ENCODE measurements at regions not wholly inside any gene's neighbourhood (a gene's known extent, or its start where the extent isn't known, plus 50 kb on each side); places are given as distances from the start of the nearest gene placed in this dataset.
"Not testable (repeated sequence)": the region's sequence is repeated elsewhere in the genome, so short reads cannot be mapped to it uniquely, and the experiment has no call there.

DNA sequence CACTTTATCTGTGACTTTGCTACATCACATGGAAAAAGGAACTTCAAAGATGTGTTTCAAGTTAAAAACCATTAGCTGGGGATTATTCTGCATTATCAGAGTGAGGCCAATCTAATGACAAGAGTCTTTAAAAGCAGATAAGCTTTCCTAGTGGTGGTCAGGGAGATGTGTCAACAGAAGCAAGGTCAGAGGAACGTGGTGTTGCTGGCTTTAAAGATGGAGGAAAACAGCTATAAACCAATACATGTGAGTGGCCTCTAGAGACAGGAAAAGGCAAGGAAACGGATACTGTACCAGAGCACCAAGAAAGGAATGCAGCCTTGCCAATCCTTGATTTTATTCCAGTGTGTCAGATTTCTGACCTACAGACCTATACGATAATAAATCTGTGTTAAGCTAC lies 204.2 kb downstream of the TAF11L14 start:
- Mint-ChIP-seq H3K27ac (no peak overlapping the region), H3K36me3 (no peaks in the 10 kb centered on the region), H3K27me3 (no peaks in the 10 kb centered on the region), H3K4me1 (ENCODE audit: low read depth) (no peaks in the 10 kb centered on the region), H3K9me3 (peaks cover 23% of the 10 kb centered on the region), H3K4me3 (no peak overlapping the region)
- no peak for DNase-seq
- intact Hi-C loops (cut with micrococcal nuclease), result no loop called here
- ChIA-PET POLR2A (no interaction called here), CTCF (no interaction called here)

DNA sequence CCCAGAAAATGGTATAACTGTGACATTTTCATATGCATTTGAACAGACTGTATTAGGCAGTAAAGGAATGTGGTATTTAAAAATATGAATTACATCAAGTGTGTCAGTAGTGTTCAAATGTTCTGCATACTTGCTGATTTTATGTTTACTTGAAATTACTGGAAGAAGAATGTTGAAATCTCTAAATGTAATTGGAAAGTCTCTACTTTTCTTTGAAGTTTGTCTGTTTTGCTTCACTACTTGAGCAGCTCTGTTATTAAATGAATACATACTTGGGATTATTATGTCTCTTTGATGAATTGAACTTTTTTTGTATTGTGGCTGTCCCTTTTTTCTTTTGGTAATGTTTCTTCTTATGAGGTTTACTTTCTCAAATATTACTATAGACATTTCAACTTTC lies 205.6 kb downstream of the TAF11L14 start:
- Mint-ChIP-seq H3K4me3 (no peak overlapping the region), H3K27ac (no peak overlapping the region), H3K9me3 (peaks cover 31% of the 10 kb centered on the region), H3K4me1 (ENCODE audit: low read depth) (no peaks in the 10 kb centered on the region), H3K27me3 (no peaks in the 10 kb centered on the region), H3K36me3 (no peaks in the 10 kb centered on the region)
- POLR2A ChIA-PET, result no interaction called here
- no peak for DNase-seq
- intact Hi-C loops (cut with micrococcal nuclease), result no loop called here
- CTCF ChIA-PET, result no interaction called here

GRCh38 chr5:17846496-17846895 lies 212.2 kb downstream of the TAF11L14 start:
- no peak for DNase-seq
- Mint-ChIP-seq H3K36me3 (peaks cover 1% of the 10 kb centered on the region), H3K4me3 (no peak overlapping the region), H3K27me3 (no peaks in the 10 kb centered on the region), H3K9me3 (peaks cover 33% of the 10 kb centered on the region), H3K4me1 (ENCODE audit: low read depth) (no peaks in the 10 kb centered on the region), H3K27ac (no peak overlapping the region)
- intact Hi-C loops (cut with micrococcal nuclease), result no loop called here
- ChIA-PET CTCF (no interaction called here), POLR2A (no interaction called here)

DNA sequence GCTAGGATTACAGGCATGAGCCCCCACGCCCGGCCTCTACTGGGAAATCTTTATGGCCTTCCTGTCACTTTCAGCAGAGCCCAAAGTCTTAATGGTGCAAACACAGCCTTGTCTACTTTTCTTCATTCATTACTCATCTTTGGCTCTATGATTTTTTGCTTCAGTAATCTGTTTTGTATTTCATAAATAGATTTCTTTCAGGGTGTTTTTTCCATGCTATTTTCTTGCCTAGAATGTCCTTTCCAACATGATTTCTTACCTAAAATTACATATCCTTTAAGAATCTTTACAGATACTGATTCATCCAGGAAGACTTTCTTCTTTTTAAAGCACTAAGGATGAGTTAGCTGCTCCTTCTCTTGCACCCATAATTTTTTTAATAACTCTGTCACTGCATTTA lies 213.0 kb downstream of the TAF11L14 start:
- Mint-ChIP-seq H3K27me3 (no peaks in the 10 kb centered on the region), H3K36me3 (peaks cover 1% of the 10 kb centered on the region)
- POLR2A ChIA-PET, result no interaction called here

DNA sequence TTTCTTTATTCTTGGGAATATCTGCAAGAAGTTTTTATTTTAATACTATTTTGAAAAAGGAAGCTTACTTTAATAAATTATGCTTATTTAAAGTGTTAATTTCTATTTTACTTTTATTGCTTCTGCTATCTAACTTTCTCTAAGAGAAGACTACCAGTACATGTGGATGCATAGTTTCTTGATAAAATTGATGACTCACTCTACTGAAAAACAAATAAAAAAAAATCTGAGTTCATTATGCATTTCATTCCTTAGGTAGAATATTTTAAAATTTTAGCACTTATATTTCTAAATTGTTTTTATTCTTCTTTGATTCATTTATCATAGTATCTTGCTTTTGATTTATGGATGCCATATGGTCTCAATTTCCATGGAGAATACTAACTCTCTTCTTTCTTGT lies 217.9 kb downstream of the TAF11L14 start:
- CTCF ChIA-PET, result no interaction called here
- H3K27ac Mint-ChIP-seq, result no peak overlapping the region
- DNase-seq, result no peak
- H3K4me1 Mint-ChIP-seq (ENCODE audit: low read depth), result no peaks in the 10 kb centered on the region
- peaks cover 14% of the 10 kb centered on the region for H3K9me3 Mint-ChIP-seq
- no peaks in the 10 kb centered on the region for H3K27me3 Mint-ChIP-seq
- no peaks in the 10 kb centered on the region for H3K36me3 Mint-ChIP-seq
- POLR2A ChIA-PET, result no interaction called here
- intact Hi-C loops (cut with micrococcal nuclease), result no loop called here
- no peak overlapping the region for H3K4me3 Mint-ChIP-seq

More for the DNA sequence above, 213.0 kb downstream of the TAF11L14 start:
- H3K4me1 Mint-ChIP-seq (ENCODE audit: low read depth), result no peaks in the 10 kb centered on the region
- intact Hi-C loops (cut with micrococcal nuclease), result no loop called here
- H3K4me3 Mint-ChIP-seq, result no peak overlapping the region
- peaks cover 26% of the 10 kb centered on the region for H3K9me3 Mint-ChIP-seq
- no peak for DNase-seq
- no peak overlapping the region for H3K27ac Mint-ChIP-seq
- CTCF ChIA-PET, result no interaction called here

- Mint-ChIP-seq H3K27ac (no peak overlapping the region), H3K27me3 (no peaks in the 10 kb centered on the region), H3K36me3 (no peaks in the 10 kb centered on the region), H3K4me3 (no peak overlapping the region), H3K4me1 (ENCODE audit: low read depth) (no peaks in the 10 kb centered on the region), H3K9me3 (peaks cover 14% of the 10 kb centered on the region)
- POLR2A ChIA-PET, result no interaction called here
- intact Hi-C loops (cut with micrococcal nuclease), result no loop called here
- DNase-seq, result no peak
- CTCF ChIA-PET, result no interaction called here
Measured at GRCh38 chr5:17852740-17853139, 218.5 kb downstream of the TAF11L14 start.

DNA sequence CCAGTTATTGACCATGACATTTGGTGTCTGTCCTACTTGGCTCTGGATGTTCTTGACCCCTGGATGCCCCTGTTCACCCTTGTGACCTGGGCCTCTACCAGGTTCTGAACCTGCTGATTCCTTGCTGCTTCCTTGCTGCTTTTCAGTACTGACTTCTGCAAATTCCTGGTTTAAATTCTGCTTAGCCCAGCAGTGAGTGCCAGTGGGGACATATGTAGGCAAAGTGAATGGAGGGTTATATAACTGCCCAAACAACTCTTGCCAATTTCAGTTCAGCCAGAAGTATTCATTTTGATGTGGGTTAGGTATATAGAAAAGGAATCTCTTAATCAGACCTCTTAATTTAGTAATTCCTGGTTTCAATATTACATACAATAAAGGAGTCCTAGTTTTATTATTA lies 220.6 kb downstream of the TAF11L14 start:
- DNase-seq, result no peak
- Mint-ChIP-seq H3K27me3 (no peaks in the 10 kb centered on the region), H3K9me3 (peaks cover 9% of the 10 kb centered on the region), H3K27ac (no peak overlapping the region), H3K36me3 (no peaks in the 10 kb centered on the region), H3K4me3 (no peak overlapping the region), H3K4me1 (ENCODE audit: low read depth) (no peaks in the 10 kb centered on the region)
- intact Hi-C loops (cut with micrococcal nuclease), result no loop called here
- ChIA-PET CTCF (no interaction called here), POLR2A (no interaction called here)

DNA sequence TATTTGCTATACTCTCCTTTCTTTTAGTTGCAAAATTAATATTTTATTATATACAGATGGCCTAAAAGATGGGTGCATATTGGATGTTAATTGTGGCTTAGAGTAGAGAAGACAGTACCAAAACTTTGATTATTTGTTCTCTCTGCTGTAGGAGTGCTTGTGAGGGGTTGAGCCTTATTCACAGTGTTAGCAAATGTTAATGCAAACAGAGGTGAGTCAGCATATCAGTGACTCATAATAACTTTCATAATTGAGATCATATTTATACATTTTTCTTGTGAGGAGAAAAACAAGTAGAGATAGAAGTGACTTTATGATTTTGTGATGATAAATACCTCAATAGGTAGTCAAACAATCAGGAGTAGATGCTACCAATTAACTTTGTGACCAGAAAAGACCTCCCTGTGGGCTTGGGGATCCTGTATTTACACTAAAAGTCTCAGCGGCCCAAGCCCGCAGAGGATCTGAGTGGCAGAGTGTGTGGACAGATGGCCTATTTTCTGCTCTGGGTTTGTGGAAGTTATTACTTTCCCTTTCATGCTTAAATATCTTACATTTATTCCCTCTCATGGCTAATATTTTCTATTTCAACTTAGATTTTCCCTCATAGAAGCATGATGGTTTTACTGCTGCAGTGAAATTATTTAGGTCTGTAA lies 226.5 kb downstream of the TAF11L14 start:
- no peak for DNase-seq
- no peaks in the 10 kb centered on the region for H3K4me1 Mint-ChIP-seq (ENCODE audit: low read depth)
- no peak overlapping the region for H3K27ac Mint-ChIP-seq
- no peaks in the 10 kb centered on the region for H3K36me3 Mint-ChIP-seq
- ChIA-PET CTCF (no interaction called here), POLR2A (no interaction called here)
- no peaks in the 10 kb centered on the region for H3K27me3 Mint-ChIP-seq
- intact Hi-C loops (cut with micrococcal nuclease), result no loop called here
- peaks cover 20% of the 10 kb centered on the region for H3K9me3 Mint-ChIP-seq
- no peak overlapping the region for H3K4me3 Mint-ChIP-seq

DNA sequence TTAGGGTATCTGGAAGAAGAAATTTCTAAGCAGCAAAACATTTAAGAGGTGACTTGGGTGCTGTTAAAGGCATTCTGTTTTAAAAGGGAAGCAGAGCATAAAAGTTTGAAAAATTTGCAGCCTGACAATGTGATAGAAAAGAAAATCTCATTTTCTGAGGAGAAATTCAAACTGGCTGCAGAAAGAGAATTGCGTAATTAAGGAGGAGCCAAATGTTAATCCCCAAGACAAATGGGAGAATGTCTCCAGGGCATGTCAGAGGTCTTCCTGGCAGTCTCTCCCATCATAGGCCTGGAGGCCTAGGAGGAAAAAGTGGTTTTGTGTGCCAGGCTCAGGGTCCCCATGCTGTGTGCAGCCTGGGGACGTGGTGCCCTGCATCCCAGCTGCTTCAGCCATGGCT lies 230.6 kb downstream of the TAF11L14 start:
- intact Hi-C loops (cut with micrococcal nuclease); H3K27ac Mint-ChIP-seq; H3K4me3 Mint-ChIP-seq; H3K27me3 Mint-ChIP-seq; H3K4me1 Mint-ChIP-seq (ENCODE audit: low read depth); POLR2A ChIA-PET; DNase-seq; CTCF ChIA-PET; H3K36me3 Mint-ChIP-seq: not testable (repeated sequence)
- H3K9me3 Mint-ChIP-seq, result peaks cover 23% of the 10 kb centered on the region

DNA sequence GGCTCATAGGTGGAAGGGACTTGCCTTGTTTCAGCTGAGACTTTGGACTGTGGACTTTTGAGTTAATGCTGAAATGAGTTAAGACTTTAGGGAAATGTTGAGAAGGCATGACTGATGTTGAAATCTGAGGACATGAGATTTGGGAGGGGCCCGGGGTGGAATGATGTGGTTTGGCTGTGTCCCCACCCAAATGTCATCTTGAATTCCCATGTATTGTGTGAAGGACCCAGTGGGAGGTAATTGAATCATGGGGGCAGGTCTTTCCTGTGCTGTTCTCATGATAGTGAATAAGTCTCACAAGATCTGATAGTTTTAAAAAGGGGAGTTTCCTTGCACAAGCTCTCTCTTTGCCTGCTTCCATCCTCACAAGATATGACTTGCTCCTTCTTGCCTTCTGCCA lies 231.7 kb downstream of the TAF11L14 start:
- peaks cover 27% of the 10 kb centered on the region for H3K9me3 Mint-ChIP-seq
- H3K27me3 Mint-ChIP-seq; H3K4me3 Mint-ChIP-seq; H3K36me3 Mint-ChIP-seq; POLR2A ChIA-PET; H3K27ac Mint-ChIP-seq; CTCF ChIA-PET; DNase-seq; intact Hi-C loops (cut with micrococcal nuclease); H3K4me1 Mint-ChIP-seq (ENCODE audit: low read depth): not testable (repeated sequence)

DNA sequence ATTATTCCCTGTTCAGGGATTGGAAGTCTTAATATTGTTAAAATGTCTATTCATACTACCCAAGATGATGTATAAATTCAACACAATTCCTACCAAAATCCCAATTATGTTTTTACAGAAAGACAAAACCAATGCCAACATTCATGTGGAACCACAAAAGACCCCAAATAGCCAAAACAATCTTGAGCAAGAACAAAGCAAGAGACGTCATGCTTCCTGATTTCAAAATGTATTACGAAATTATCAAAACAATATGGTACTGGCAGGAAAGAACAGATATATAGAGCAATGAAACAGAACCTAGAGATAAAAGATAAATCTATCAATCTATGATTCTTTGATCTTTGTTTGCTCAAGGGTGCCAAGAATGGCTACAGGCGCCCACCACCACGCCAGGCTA lies 237.9 kb downstream of the TAF11L14 start:
- H3K4me1 Mint-ChIP-seq (ENCODE audit: low read depth), result no peaks in the 10 kb centered on the region
- ChIA-PET POLR2A (no interaction called here), CTCF (no interaction called here)
- no peaks in the 10 kb centered on the region for H3K27me3 Mint-ChIP-seq
- H3K27ac Mint-ChIP-seq, result no peak overlapping the region
- peaks cover 26% of the 10 kb centered on the region for H3K9me3 Mint-ChIP-seq
- no peak overlapping the region for H3K4me3 Mint-ChIP-seq
- intact Hi-C loops (cut with micrococcal nuclease), result no loop called here
- no peaks in the 10 kb centered on the region for H3K36me3 Mint-ChIP-seq
- DNase-seq, result no peak

DNA sequence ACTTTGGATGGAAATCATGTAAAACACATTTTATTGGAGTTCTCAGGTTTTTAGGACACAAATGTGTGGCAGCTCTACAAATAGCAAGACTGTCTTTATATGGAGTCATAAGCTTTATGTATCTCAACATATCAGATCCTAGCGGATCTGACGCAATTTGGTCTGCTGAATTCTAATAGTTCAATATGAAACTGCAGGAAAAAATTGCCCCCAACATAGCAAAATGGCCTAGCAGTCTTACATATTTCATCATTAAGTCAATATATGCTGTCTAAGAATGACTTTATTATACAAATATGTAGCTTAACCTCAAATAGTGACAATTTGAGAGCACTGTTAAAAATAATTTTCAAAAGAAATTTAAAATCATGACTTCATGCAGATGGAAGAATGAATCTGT lies 244.3 kb downstream of the TAF11L14 start:
- Mint-ChIP-seq H3K36me3 (no peaks in the 10 kb centered on the region), H3K27me3 (no peaks in the 10 kb centered on the region), H3K27ac (no peak overlapping the region), H3K4me1 (ENCODE audit: low read depth) (no peaks in the 10 kb centered on the region), H3K4me3 (no peak overlapping the region), H3K9me3 (peaks cover 20% of the 10 kb centered on the region)
- DNase-seq, result no peak
- intact Hi-C loops (cut with micrococcal nuclease), result no loop called here
- ChIA-PET POLR2A (no interaction called here), CTCF (no interaction called here)

DNA sequence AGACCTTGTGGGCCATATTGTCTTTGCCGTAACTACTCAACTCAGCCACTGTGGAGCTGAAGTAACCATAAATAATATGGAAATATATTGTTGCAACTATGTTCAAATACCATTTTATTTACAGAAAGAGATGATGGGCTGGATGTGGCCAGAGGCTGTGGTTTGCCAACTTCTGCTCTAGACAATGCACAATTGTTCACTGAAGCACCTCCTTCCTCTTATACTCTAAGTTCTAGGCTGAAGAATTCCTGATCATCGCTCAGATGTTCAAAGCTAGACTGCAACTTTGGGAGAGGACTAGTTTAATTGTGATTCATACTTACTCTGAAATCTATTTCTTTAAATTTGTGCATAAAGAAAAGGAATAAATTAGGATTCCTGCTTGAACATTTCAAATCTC lies 245.0 kb downstream of the TAF11L14 start:
- H3K27me3 Mint-ChIP-seq, result no peaks in the 10 kb centered on the region
- H3K9me3 Mint-ChIP-seq, result peaks cover 18% of the 10 kb centered on the region
- DNase-seq, result no peak
- CTCF ChIA-PET, result no interaction called here
- POLR2A ChIA-PET, result no interaction called here
- no peak overlapping the region for H3K27ac Mint-ChIP-seq
- no peaks in the 10 kb centered on the region for H3K4me1 Mint-ChIP-seq (ENCODE audit: low read depth)
- intact Hi-C loops (cut with micrococcal nuclease), result no loop called here
- H3K36me3 Mint-ChIP-seq, result no peaks in the 10 kb centered on the region
- no peak overlapping the region for H3K4me3 Mint-ChIP-seq

GRCh38 chr5:17880869-17881268 lies 246.6 kb downstream of the TAF11L14 start:
- H3K4me1 Mint-ChIP-seq (ENCODE audit: low read depth), result no peaks in the 10 kb centered on the region
- no peaks in the 10 kb centered on the region for H3K36me3 Mint-ChIP-seq
- ChIA-PET CTCF (no interaction called here), POLR2A (no interaction called here)
- H3K27ac Mint-ChIP-seq, result no peak overlapping the region
- H3K4me3 Mint-ChIP-seq, result no peak overlapping the region
- H3K9me3 Mint-ChIP-seq, result peaks cover 18% of the 10 kb centered on the region
- H3K27me3 Mint-ChIP-seq, result no peaks in the 10 kb centered on the region
- intact Hi-C loops (cut with micrococcal nuclease), result no loop called here
- no peak for DNase-seq

Data from activated CD4-positive, alpha-beta memory T cell treated with anti-CD3 and anti-CD28 coated beads for 36 hours (primary cell).